Psoas muscle (tissue), 7 donors: ENCODE measurements at regions not wholly inside any gene's neighbourhood (a gene's known extent, or its start where the extent isn't known, plus 50 kb on each side); places are given as distances from the start of the nearest gene placed in this dataset.
"Not testable (repeated sequence)": the region's sequence is repeated elsewhere in the genome, so short reads cannot be mapped to it uniquely, and the experiment has no call there.

Experiments
- ATAC-seq, 4 donors: fragments of 200-7000 bp; cut with Tn5 transposase; one replicate each; pipeline ENCODE4 v1.9.1; 2020; ENCODE audit warnings: moderate library complexity in 3 of 4, mild to moderate bottlenecking in 2 of 4
- DNase-seq, 2 donors: peaks; one replicate each; pipeline ENCODE4 v3.0.0-alpha.2; 2020
- H3K27ac ChIP-seq: fragments of 200-600 bp; one replicate; pipeline ENCODE4 v1.8.0; 2022
- H3K27me3 ChIP-seq, 3 donors: fragments of 200-600 bp in 1 of 3; one replicate each; pipeline versions ENCODE4 v1.6.1 to v1.8.0; 2013 to 2022; ENCODE audit warnings: low read length in 2 of 3, mild to moderate bottlenecking in 2 of 3, moderate library complexity in 1 of 3; ENCODE audit not compliant: insufficient read depth in 3 of 3
- H3K36me3 ChIP-seq, 2 donors: fragments of 200-600 bp in 1 of 2; one replicate each; pipeline versions ENCODE4 v1.6.1 to v1.8.0; 2013 to 2022; ENCODE audit warnings: low read depth in 1 of 2, mild to moderate bottlenecking in 1 of 2, moderate library complexity in 1 of 2; ENCODE audit not compliant: insufficient read depth in 1 of 2
- H3K4me1 ChIP-seq: fragments of 200-600 bp; one replicate; pipeline ENCODE4 v1.8.0; 2022
- H3K4me3 ChIP-seq: fragments of 200-600 bp; one replicate; pipeline ENCODE4 v1.8.0; 2022; ENCODE audit warnings: mild to moderate bottlenecking
- H3K9me3 ChIP-seq: fragments of 200-600 bp; one replicate; pipeline ENCODE4 v1.8.0; 2022
- CTCF ChIP-seq: fragments of 200-600 bp; IDR thresholded peaks from one replicate; pipeline ENCODE4 v1.8.0; 2022; ENCODE audit warnings: antibody characterized with exemption
- WGBS, 3 donors: extraction: QIAGEN DNeasy Blood & Tissue Kit; methylation state at CpG; one replicate each; pipeline versions ENCODE4 v1.1.6 to v1.1.7; 2013; 5-methylcytosine and 5-hydroxymethylcytosine counted together
- intact Hi-C, 2 donors: fragments of 100-400 bp; cut with DNase I; formaldehyde crosslinking; loops; one replicate each; pipeline versions ENCODE4 v1.11.0 to v1.14.2; 2022
- donor health status: healthy with polysubstance abuse.
- donor health status: DM: no; HTN: no; CAD: no; lungs with moderate emphysema.
- donor health status: Bipolar disorder and iron deficiency.
- donor health status: healthy.
- donor health status: DM: yes; HTN: yes; CAD: no.
- donor health status: DM: no; HTN: no; CAD: no.
- donor health status: DM: yes; HTN: yes; CAD: no.

GRCh38 chr12:114608509-114608908 lies 75.5 kb downstream of the TBX3 start:
- no peak overlapping the region for H3K27ac ChIP-seq
- intact Hi-C loops: no loop called here
- no peak overlapping the region for H3K4me3 ChIP-seq
- H3K36me3 ChIP-seq: no peaks in the 10 kb centered on the region
- WGBS, 3 donors: 66 to 83% (median 73%) methylated on average over 3 of the region's 3 CpGs
- ATAC-seq (no peak), DNase-seq (no peak)
- H3K9me3 ChIP-seq: no peaks in the 10 kb centered on the region
- H3K27me3 ChIP-seq: peaks cover 3 to 11% (median 4%) of the 10 kb centered on the region in 3 donors
- no peak for TF ChIP-seq CTCF
- H3K4me1 ChIP-seq: no peaks in the 10 kb centered on the region

- Histone ChIP-seq H3K27ac (no peak overlapping the region), H3K9me3 (no peaks in the 10 kb centered on the region), H3K4me3 (no peak overlapping the region), H3K4me1 (no peaks in the 10 kb centered on the region), H3K27me3 (peaks cover 3 to 11% (median 4%) of the 10 kb centered on the region in 3 donors), H3K36me3 (no peaks in the 10 kb centered on the region)
- WGBS, 3 donors: 83 to 93% (median 89%) methylated on average over 3 of the region's 3 CpGs
- DNase-seq: no peak
- ATAC-seq: no peak
- no peak for TF ChIP-seq CTCF
- intact Hi-C loops: no loop called here
These were observed 78.1 kb downstream of the TBX3 start for GRCh38 chr12:114605918-114606317.

- Histone ChIP-seq H3K27me3 (peaks cover 3 to 8% (median 4%) of the 10 kb centered on the region in 3 donors), H3K4me1 (no peaks in the 10 kb centered on the region), H3K4me3 (no peak overlapping the region), H3K27ac (no peak overlapping the region), H3K9me3 (no peaks in the 10 kb centered on the region), H3K36me3 (no peaks in the 10 kb centered on the region)
- ATAC-seq (no peak), DNase-seq (no peak)
- intact Hi-C loops: no loop called here
- 33 to 41% (median 36%) methylated on average over 5 of the region's 5 CpGs for WGBS, 3 donors
- no peak for TF ChIP-seq CTCF
These were observed 79.4 kb downstream of the TBX3 start for GRCh38 chr12:114604606-114605005.

GRCh38 chr12:114600584-114600983 lies 83.4 kb downstream of the TBX3 start:
- H3K4me1 ChIP-seq, intact Hi-C loops, H3K27ac ChIP-seq, H3K27me3 ChIP-seq, DNase-seq, H3K4me3 ChIP-seq, H3K9me3 ChIP-seq, ATAC-seq, H3K36me3 ChIP-seq: not testable (repeated sequence)
- 63 to 65% (median 63%) methylated on average over 2 of the region's 2 CpGs for WGBS, 3 donors

- no peak for DNase-seq
- H3K27me3 ChIP-seq: peaks cover 0 to 2% (median 0%) of the 10 kb centered on the region in 3 donors
- H3K4me3 ChIP-seq: no peak overlapping the region
- no peaks in the 10 kb centered on the region for H3K4me1 ChIP-seq
- intact Hi-C loops: no loop called here
- 11 to 17% (median 16%) methylated on average over 2 of the region's 2 CpGs for WGBS, 3 donors
- TF ChIP-seq CTCF: no peak
- ATAC-seq: no peak
- H3K9me3 ChIP-seq: no peaks in the 10 kb centered on the region
- no peaks in the 10 kb centered on the region for H3K36me3 ChIP-seq
- no peak overlapping the region for H3K27ac ChIP-seq
These were observed 85.9 kb downstream of the TBX3 start for GRCh38 chr12:114598111-114598510.
